GM18505 (cell line): ENCODE measurements at regions not wholly inside any gene's neighbourhood (a gene's known extent, or its start where the extent isn't known, plus 50 kb on each side); places are given as distances from the start of the nearest gene placed in this dataset.

Source experiments
- ATAC-seq: cut with Tn5 transposase; IDR thresholded peaks from one replicate; pipeline ENCODE4 v1.9.1; 2021; ENCODE audit not compliant: unreplicated experiment
- POLR2A ChIP-seq: IDR thresholded peaks from 4 replicates; pipeline ENCODE4 v1.6.1; 2011; ENCODE audit warnings: borderline replicate concordance; ENCODE audit not compliant: insufficient read depth, insufficient read length; ENCODE audit errors: extremely low read depth

DNA sequence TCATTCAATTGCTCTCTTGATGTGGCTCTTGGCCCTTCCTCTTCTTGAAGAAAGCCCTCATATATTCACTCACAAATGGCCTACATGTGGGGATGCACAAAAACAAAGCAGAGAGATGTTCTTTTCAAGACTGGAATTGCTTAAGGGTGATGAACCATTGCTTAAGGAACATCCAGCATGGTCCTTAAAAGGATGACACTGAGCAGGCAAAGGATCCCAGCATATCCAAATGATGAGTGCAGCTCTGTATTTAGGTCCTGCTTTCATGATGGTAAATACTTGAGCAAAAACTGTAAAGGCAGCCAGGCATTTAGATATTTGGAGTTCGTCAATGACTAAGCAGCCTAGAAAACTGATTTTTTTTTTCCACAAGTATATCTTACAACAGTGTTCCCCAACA is 173.8 kb upstream of the ARRDC4 start:
- no peak for ATAC-seq
- no peak for TF ChIP-seq POLR2A

DNA sequence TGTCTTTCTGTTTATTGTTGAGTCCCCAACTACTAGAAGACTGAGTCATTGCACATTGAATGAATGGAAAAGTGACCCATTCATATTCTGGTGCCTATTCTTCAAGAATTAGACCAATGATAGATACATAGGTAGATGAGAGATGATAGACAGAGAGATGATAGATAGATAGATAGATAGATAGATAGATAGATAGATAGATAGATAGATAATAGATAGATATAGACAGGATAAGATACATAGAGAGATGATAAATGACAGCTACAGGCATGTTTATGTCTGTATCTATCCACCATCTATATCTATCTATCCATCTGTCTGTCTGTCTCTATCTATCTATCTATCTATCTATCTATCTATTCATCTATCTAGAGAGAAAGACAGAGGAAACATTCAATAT is 170.3 kb upstream of the ARRDC4 start:
- TF ChIP-seq POLR2A, result no peak
- no peak for ATAC-seq

DNA sequence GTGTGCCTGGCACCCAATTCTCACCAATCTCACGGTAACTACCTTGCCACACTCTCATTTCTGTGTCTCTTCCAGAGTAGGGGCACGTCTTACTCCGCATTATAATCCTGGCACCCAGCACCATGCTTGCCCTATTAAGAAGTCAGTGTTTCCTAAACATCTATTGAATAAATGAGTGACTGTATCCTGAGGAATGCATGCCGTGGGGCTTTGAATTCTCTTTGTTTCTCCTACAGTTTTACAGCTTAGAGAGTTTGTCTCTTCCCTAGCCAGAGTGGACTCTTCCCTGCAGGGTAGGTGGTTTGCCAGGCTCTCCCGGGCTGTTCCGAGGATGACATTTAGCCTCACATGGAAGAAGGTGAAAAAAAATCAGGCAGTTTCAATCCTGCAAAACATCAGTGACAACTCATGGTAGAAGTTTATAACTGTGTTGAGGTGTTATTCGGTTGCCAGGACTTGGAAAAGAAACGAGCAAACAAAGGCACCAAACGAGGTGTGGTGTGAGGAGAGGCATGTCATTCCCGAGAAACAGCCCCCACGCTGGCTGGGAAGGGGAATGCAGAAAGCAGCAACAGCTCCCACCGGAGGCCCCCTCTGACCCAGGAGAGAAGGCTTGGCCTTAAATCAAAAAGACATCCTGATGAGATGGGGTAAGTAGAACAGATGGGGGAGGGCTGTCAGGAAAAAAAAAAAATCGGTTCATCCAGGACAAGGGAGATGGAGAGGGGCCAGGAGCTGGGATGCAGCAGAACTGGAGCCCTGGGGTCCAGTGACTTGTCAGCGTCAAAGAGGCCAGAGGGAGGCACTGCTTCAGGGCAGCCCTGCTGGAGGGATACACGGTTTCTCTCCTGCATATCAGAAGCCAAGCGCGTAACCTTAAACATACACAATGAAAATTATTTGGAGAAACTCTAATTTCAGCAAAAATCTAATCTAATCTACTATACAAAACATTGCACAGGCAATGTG is 168.4 kb upstream of the ARRDC4 start:
- no peak for ATAC-seq
- TF ChIP-seq POLR2A, result no peak

- ATAC-seq, result no peak
- TF ChIP-seq POLR2A, result no peak
Observed at GRCh38 chr15:97804950-97805349, 155.6 kb upstream of the ARRDC4 start.

- TF ChIP-seq POLR2A, result no peak
- ATAC-seq, result no peak
Observed at GRCh38 chr15:97806766-97807165, 153.7 kb upstream of the ARRDC4 start.

DNA sequence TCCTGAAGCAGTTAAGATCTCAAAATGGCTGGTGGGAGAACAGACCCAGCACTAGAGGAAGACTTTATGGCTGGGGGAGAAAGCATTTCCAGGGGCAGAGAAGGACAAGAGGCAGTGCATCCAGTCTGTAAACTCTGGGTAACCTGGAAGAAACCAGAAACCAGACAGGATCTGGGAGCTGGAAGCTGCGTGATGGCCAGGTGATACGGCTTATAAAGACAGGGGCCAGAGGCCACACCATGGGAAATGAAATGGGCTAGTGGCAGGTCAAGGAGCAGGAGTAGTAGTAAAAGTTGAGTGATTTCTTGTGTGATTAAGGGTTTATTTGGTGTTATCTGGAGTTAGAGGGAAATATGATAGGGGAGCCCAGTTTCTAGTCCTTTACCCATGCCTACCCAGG is 144.7 kb upstream of the ARRDC4 start:
- no peak for ATAC-seq
- TF ChIP-seq POLR2A, result no peak

- ATAC-seq, result no peak
- no peak for TF ChIP-seq POLR2A
Observed at GRCh38 chr15:97817276-97817890, 143.1 kb upstream of the ARRDC4 start.

GRCh38 chr15:97836003-97836402 is 124.5 kb upstream of the ARRDC4 start:
- ATAC-seq, result no peak

GRCh38 chr15:97837896-97838295 is 122.6 kb upstream of the ARRDC4 start:
- no peak for TF ChIP-seq POLR2A
- no peak for ATAC-seq

More at GRCh38 chr15:97836003-97836402, 124.5 kb upstream of the ARRDC4 start:
- TF ChIP-seq POLR2A, result no peak

GRCh38 chr15:97838606-97839210 is 121.8 kb upstream of the ARRDC4 start:
- no peak for ATAC-seq

GRCh38 chr15:97840501-97840900 is 120.0 kb upstream of the ARRDC4 start:
- no peak for TF ChIP-seq POLR2A

More at GRCh38 chr15:97838606-97839210, 121.8 kb upstream of the ARRDC4 start:
- TF ChIP-seq POLR2A, result no peak

DNA sequence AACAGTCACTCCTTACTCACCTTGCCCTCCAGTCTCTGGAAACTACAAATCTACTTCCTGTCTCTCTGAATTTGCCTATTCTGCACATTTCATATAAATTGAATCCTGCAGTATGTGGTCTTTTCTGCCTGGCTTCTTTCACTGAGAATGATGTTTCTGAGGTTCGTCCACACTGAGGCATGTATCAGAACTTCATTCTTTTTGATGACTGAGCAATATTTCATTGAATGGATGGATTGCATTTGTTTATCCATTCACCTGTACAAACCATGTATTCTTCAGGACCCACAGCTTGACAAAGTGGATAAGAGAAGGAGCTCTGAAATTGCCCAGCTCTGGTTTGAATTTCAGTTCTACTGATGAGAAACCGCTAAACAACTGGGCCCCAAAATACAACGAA is 118.9 kb upstream of the ARRDC4 start:
- no peak for TF ChIP-seq POLR2A
- ATAC-seq, result no peak

More at GRCh38 chr15:97840501-97840900, 120.0 kb upstream of the ARRDC4 start:
- ATAC-seq, result no peak

GRCh38 chr15:97849183-97849582 is 111.3 kb upstream of the ARRDC4 start:
- ATAC-seq, result no peak
- TF ChIP-seq POLR2A, result no peak

DNA sequence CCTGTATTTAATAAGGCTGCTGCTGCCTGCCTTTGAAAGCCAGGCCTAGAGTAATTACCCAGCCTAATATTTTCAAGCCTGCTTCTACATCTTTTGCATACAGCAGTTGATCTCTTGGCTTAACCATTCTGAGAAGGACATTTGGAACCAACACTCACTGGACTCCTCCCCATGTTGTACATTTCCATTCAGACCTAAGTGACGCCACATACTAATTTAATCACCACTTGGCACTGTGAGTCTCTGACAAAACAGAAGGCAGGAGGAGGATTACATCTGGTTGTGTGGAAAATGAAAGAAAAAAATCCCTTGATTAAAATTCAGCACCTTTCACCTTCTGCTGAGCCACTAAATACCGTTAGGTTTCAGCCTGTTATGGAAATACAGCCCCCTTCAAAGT is 102.2 kb upstream of the ARRDC4 start:
- ATAC-seq, result no peak
- TF ChIP-seq POLR2A, result no peak

GRCh38 chr15:97861529-97862260 is 98.8 kb upstream of the ARRDC4 start:
- no peak for ATAC-seq
- no peak for TF ChIP-seq POLR2A
